Erythroblast (primary cell): ENCODE measurements at regions not wholly inside any gene's neighbourhood (a gene's known extent, or its start where the extent isn't known, plus 50 kb on each side); places are given as distances from the start of the nearest gene placed in this dataset.

Experiments
- GATA1 ChIP-seq: IDR thresholded peaks from 2 replicates; pipeline ENCODE4 v1.6.1; 2011; ENCODE audit warnings: low read depth, mild to moderate bottlenecking, control low read depth, low read length, moderate library complexity
- POLR2A ChIP-seq: IDR thresholded peaks from 2 replicates; pipeline ENCODE4 v1.6.1; 2011; ENCODE audit warnings: mild to moderate bottlenecking, low read length

DNA sequence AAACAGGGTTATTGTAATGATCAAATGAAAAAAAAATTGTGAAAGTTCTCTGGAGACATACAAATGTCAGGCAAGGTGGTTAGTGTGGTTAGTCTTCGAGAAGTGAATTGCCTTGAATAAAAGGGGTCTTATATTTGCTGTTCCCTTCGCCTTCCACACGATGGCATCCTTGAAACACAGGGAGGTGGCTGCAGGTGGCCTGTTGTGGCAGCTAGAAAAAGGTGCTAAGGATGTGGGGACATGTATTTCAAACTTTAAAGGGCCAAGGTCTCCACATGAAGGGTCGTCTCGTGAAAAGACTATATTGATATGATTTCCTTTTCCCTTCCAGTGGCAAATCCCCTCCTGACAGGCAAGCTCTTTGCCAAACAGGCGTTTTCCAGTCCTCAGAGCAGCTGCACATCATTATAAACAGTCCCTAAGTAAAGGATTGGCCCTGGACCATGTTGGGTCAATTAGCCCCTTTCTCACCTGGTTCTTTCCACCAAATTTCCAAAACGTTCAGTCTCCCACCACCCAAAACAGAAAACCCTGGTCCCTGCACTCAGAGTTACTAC is 68.5 kb downstream of the COPS8 start:
- TF ChIP-seq POLR2A (no peak), GATA1 (no peak)
